ENCODE measurements at regions not wholly inside any gene's neighbourhood (a gene's known extent, or its start where the extent isn't known, plus 50 kb on each side); places are given as distances from the start of the nearest gene placed in this dataset.

- TF ChIP-seq, protein P1, sequence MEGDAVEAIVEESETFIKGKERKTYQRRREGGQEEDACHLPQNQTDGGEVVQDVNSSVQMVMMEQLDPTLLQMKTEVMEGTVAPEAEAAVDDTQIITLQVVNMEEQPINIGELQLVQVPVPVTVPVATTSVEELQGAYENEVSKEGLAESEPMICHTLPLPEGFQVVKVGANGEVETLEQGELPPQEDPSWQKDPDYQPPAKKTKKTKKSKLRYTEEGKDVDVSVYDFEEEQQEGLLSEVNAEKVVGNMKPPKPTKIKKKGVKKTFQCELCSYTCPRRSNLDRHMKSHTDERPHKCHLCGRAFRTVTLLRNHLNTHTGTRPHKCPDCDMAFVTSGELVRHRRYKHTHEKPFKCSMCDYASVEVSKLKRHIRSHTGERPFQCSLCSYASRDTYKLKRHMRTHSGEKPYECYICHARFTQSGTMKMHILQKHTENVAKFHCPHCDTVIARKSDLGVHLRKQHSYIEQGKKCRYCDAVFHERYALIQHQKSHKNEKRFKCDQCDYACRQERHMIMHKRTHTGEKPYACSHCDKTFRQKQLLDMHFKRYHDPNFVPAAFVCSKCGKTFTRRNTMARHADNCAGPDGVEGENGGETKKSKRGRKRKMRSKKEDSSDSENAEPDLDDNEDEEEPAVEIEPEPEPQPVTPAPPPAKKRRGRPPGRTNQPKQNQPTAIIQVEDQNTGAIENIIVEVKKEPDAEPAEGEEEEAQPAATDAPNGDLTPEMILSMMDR (conservative IDR thresholded peaks at IDR 0.05; ENCODE audit: low read depth, low read length): no peak
- no peak for TF ChIP-seq ELK1 (IDR thresholded peaks at IDR 0.05; ENCODE audit: borderline replicate concordance, low read depth, low read length)
- no peak for TF ChIP-seq MAZ (IDR thresholded peaks at IDR 0.05; ENCODE audit: borderline replicate concordance, low read depth, low read length)
- TF ChIP-seq POLR2A (IDR thresholded peaks at IDR 0.05; ENCODE audit: low read depth, low read length): no peak
- no peak for TF ChIP-seq SMC3 (IDR thresholded peaks at IDR 0.05; ENCODE audit: low read depth, low read length)
- TF ChIP-seq RFX5 (IDR thresholded peaks at IDR 0.05; ENCODE audit: low read depth, low read length): no peak
- no peak for TF ChIP-seq RCOR1 (IDR thresholded peaks at IDR 0.05; ENCODE audit: insufficient replicate concordance, low read length)
- no peak for TF ChIP-seq MXI1 (IDR thresholded peaks at IDR 0.05; ENCODE audit: borderline replicate concordance, low read depth, low read length)
- no peak for TF ChIP-seq CEBPB (IDR thresholded peaks at IDR 0.05; ENCODE audit: low read depth, low read length)
- no peak for TF ChIP-seq FOS (IDR thresholded peaks at IDR 0.05; ENCODE audit: low read depth, low read length)
- TF ChIP-seq NFE2L2 (IDR thresholded peaks at IDR 0.05; ENCODE audit: low read depth, low read length): no peak
- TF ChIP-seq MAFK (IDR thresholded peaks at IDR 0.05; ENCODE audit: low read depth, low read length): no peak
- TF ChIP-seq, protein P2, sequence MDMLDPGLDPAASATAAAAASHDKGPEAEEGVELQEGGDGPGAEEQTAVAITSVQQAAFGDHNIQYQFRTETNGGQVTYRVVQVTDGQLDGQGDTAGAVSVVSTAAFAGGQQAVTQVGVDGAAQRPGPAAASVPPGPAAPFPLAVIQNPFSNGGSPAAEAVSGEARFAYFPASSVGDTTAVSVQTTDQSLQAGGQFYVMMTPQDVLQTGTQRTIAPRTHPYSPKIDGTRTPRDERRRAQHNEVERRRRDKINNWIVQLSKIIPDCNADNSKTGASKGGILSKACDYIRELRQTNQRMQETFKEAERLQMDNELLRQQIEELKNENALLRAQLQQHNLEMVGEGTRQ (IDR thresholded peaks at IDR 0.05; ENCODE audit: low read depth, low read length): no peak
Measured at GRCh38 chr13:34864671-34865070, 77.4 kb upstream of the NBEA start.

Measured in IMR-90 (cell line).